ENCODE measurements at regions not wholly inside any gene's neighbourhood (a gene's known extent, or its start where the extent isn't known, plus 50 kb on each side); places are given as distances from the start of the nearest gene placed in this dataset.

- TF ChIP-seq MYC (IDR thresholded peaks at IDR 0.05; ENCODE audit: low read depth, low read length) (no peak), MAX (IDR thresholded peaks at IDR 0.05; ENCODE audit: insufficient read depth, insufficient read length) (no peak), FOS (IDR thresholded peaks at IDR 0.05; ENCODE audit: borderline replicate concordance, insufficient read depth, low read length) (no peak)
- TF ChIP-seq, protein P1, sequence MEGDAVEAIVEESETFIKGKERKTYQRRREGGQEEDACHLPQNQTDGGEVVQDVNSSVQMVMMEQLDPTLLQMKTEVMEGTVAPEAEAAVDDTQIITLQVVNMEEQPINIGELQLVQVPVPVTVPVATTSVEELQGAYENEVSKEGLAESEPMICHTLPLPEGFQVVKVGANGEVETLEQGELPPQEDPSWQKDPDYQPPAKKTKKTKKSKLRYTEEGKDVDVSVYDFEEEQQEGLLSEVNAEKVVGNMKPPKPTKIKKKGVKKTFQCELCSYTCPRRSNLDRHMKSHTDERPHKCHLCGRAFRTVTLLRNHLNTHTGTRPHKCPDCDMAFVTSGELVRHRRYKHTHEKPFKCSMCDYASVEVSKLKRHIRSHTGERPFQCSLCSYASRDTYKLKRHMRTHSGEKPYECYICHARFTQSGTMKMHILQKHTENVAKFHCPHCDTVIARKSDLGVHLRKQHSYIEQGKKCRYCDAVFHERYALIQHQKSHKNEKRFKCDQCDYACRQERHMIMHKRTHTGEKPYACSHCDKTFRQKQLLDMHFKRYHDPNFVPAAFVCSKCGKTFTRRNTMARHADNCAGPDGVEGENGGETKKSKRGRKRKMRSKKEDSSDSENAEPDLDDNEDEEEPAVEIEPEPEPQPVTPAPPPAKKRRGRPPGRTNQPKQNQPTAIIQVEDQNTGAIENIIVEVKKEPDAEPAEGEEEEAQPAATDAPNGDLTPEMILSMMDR (IDR thresholded peaks at IDR 0.05; ENCODE audit: extremely low read depth in 1 of 2, insufficient read depth in 1 of 2, low read depth in 1 of 2, low read length in 2 of 2): no peak
These were observed 216.5 kb upstream of the AADAT start for GRCh38 chr4:170306208-170306607.
